ENCODE measurements at regions not wholly inside any gene's neighbourhood (a gene's known extent, or its start where the extent isn't known, plus 50 kb on each side); places are given as distances from the start of the nearest gene placed in this dataset.

- TF ChIP-seq MEIS1 (CRISPR knock-in tag; IDR thresholded peaks at IDR 0.05; ENCODE audit: borderline replicate concordance) (no peak), PRDM6 (tag by site-specific recombination; IDR thresholded peaks at IDR 0.05) (no peak), CTCF (tag by site-specific recombination; IDR thresholded peaks at IDR 0.05) (no peak), ZNF214 (tag by site-specific recombination; IDR thresholded peaks at IDR 0.05; ENCODE audit: borderline replicate concordance) (no peak), ZNF777 (tag by site-specific recombination; IDR thresholded peaks at IDR 0.05; ENCODE audit: borderline replicate concordance) (no peak), ZNF561 (tag by site-specific recombination; IDR thresholded peaks at IDR 0.05; ENCODE audit: borderline replicate concordance) (no peak), ZBTB26 (tag by site-specific recombination; optimal IDR thresholded peaks at IDR 0.05) (no peak), ZNF18 (tag by site-specific recombination; IDR thresholded peaks at IDR 0.05) (no peak), REST (tag by site-specific recombination; IDR thresholded peaks at IDR 0.05) (no peak), ZIC2 (tag by site-specific recombination; IDR thresholded peaks at IDR 0.05) (no peak), ZFP37 (tag by site-specific recombination; IDR thresholded peaks at IDR 0.05) (no peak), ZNF366 (tag by site-specific recombination; conservative IDR thresholded peaks at IDR 0.05) (no peak)
Observed at GRCh38 chr17:6254036-6254435, 180.9 kb downstream of the AIPL1 start.
